ENCODE measurements at regions not wholly inside any gene's neighbourhood (a gene's known extent, or its start where the extent isn't known, plus 50 kb on each side); places are given as distances from the start of the nearest gene placed in this dataset.

DNA sequence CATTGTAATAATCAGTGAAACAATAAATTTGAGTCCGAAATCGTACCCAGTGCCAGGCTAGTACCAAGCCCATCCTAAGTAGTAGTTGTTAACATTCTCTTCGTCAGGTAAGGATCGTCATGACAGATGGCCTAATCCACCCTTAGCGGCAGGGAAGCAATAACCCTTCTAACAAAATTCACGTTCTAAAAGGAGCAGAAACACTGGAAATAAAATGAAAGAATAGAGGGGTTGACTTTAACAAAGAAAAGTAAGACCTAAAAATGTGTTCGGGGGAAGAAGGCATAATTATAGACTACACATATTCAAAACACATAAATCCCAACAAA, 142.7 kb downstream of the CPEB2 start:
- H3K4me3 ChIP-seq (ENCODE audit: low read depth, low read length) = no peak overlapping the region
- no peak for DNase-seq (ENCODE audit: low read depth)
- TF ChIP-seq, protein P1, sequence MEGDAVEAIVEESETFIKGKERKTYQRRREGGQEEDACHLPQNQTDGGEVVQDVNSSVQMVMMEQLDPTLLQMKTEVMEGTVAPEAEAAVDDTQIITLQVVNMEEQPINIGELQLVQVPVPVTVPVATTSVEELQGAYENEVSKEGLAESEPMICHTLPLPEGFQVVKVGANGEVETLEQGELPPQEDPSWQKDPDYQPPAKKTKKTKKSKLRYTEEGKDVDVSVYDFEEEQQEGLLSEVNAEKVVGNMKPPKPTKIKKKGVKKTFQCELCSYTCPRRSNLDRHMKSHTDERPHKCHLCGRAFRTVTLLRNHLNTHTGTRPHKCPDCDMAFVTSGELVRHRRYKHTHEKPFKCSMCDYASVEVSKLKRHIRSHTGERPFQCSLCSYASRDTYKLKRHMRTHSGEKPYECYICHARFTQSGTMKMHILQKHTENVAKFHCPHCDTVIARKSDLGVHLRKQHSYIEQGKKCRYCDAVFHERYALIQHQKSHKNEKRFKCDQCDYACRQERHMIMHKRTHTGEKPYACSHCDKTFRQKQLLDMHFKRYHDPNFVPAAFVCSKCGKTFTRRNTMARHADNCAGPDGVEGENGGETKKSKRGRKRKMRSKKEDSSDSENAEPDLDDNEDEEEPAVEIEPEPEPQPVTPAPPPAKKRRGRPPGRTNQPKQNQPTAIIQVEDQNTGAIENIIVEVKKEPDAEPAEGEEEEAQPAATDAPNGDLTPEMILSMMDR (IDR thresholded peaks at IDR 0.05; ENCODE audit: control insufficient read depth, extremely low read depth, insufficient read depth) = no peak

DNA sequence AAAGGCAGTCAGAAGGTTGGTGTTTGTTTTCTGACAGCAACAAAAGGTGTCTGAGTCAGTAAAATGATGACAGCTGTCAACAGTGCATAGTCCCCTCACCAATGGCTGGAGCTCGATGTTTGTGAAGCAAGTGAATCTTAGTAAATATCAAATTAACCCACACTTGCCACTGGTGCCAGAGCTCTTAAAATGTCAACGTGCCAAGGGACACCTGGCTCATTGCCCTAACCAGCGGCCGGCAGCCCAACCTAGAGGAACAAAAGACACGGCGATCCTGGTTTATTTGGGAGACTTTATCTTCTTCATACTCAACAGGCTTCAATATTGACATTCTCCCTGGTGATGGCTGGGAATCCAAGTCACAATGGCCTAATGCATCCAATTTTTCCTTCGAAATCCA, 143.4 kb downstream of the CPEB2 start:
- TF ChIP-seq, protein P1 (IDR thresholded peaks at IDR 0.05; ENCODE audit: control insufficient read depth, extremely low read depth, insufficient read depth) = no peak
- DNase-seq (ENCODE audit: low read depth) = peak; percentile 73
- H3K4me3 ChIP-seq (ENCODE audit: low read depth, low read length) = no peak overlapping the region

GRCh38 chr4:15147714-15148113, 145.4 kb downstream of the CPEB2 start:
- DNase-seq (ENCODE audit: low read depth) = no peak
- no peak overlapping the region for H3K4me3 ChIP-seq (ENCODE audit: low read depth, low read length)
- TF ChIP-seq, protein P1 (IDR thresholded peaks at IDR 0.05; ENCODE audit: control insufficient read depth, extremely low read depth, insufficient read depth) = no peak

DNA sequence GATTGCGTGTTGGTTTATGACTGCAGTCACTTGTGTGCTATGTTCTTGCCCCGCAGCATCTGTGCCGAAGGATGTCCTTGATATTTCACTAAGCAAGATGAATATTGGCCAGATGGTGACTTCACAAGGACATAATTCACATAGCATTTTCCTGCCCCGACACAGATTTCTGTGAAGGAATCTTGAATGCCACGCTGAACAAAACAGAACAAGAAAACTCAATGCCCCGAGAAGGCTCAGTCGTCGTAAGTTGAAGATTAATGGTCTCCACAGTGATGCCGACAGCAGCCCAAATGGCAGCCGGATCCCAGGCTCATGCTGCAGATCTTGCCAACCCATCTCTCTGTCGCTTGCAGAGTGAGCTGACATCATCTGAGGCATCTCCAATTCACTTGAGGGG, 145.9 kb downstream of the CPEB2 start:
- TF ChIP-seq, protein P1 (IDR thresholded peaks at IDR 0.05; ENCODE audit: control insufficient read depth, extremely low read depth, insufficient read depth) = no peak

GRCh38 chr4:15148691-15149090, 146.4 kb downstream of the CPEB2 start:
- no peak overlapping the region for H3K4me3 ChIP-seq (ENCODE audit: low read depth, low read length)
- TF ChIP-seq, protein P1 (IDR thresholded peaks at IDR 0.05; ENCODE audit: control insufficient read depth, extremely low read depth, insufficient read depth) = no peak
- no peak for DNase-seq (ENCODE audit: low read depth)

More for the DNA sequence above, 145.9 kb downstream of the CPEB2 start:
- no peak for DNase-seq (ENCODE audit: low read depth)
- no peak overlapping the region for H3K4me3 ChIP-seq (ENCODE audit: low read depth, low read length)

DNA sequence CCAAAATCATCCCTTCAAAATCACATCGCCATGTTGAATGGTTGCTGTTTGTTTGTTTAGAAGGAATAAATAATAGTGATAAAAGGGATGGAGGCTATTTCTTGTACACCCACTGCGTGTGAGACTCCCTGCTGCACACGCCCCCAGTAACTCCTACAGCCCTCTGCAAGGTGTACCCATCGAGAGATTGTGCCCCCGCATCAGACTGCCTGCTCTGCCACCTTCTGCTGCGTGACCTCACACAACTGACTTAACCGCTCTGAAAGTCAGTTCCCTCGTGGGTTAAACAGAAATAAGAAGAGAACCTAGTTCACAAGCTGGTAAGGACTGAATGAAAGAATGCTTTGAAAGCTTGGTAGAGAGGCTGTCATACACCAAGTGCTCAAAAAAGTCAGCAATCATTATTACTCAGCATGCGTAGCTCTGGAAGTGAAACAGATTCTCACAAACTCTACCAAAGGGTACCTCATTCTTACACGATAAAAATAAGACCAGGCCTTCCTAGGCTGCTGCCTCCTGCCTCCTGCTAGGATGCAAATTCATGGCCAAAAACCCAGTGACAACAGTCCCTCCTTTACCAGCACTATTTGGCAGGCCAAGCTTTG, 147.1 kb downstream of the CPEB2 start:
- DNase-seq (ENCODE audit: low read depth) = no peak
- TF ChIP-seq, protein P1 (IDR thresholded peaks at IDR 0.05; ENCODE audit: control insufficient read depth, extremely low read depth, insufficient read depth) = no peak
- no peak overlapping the region for H3K4me3 ChIP-seq (ENCODE audit: low read depth, low read length)
